ENCODE measurements at regions not wholly inside any gene's neighbourhood (a gene's known extent, or its start where the extent isn't known, plus 50 kb on each side); places are given as distances from the start of the nearest gene placed in this dataset.

DNA sequence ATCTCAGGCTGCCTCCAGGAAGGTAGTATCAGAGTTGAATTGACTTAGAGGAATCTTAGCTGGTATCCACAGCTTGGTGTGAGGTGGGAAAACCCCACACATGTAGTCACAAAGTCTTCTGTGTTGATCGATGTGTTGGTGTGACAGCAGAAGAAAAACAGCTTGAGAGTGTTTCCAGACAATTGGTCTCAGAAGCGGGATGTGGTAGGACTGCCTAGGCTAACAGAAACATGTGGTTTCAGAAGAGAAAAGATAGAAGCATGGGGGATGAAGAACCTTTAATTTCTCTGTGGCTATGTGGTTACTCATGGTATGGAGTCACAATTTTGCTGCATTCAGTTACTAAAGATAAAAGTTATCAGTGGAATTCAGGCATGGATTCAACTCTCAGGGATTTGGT lies 134.7 kb upstream of the SLITRK5 start:
- TF ChIP-seq, protein P1, sequence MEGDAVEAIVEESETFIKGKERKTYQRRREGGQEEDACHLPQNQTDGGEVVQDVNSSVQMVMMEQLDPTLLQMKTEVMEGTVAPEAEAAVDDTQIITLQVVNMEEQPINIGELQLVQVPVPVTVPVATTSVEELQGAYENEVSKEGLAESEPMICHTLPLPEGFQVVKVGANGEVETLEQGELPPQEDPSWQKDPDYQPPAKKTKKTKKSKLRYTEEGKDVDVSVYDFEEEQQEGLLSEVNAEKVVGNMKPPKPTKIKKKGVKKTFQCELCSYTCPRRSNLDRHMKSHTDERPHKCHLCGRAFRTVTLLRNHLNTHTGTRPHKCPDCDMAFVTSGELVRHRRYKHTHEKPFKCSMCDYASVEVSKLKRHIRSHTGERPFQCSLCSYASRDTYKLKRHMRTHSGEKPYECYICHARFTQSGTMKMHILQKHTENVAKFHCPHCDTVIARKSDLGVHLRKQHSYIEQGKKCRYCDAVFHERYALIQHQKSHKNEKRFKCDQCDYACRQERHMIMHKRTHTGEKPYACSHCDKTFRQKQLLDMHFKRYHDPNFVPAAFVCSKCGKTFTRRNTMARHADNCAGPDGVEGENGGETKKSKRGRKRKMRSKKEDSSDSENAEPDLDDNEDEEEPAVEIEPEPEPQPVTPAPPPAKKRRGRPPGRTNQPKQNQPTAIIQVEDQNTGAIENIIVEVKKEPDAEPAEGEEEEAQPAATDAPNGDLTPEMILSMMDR (IDR thresholded peaks at IDR 0.05), result no peak
- TF ChIP-seq JAZF1 (CRISPR knock-in tag; IDR thresholded peaks at IDR 0.05) (no peak), ZNF232 (CRISPR knock-in tag; IDR thresholded peaks at IDR 0.05) (no peak), FOXJ3 (CRISPR knock-in tag; IDR thresholded peaks at IDR 0.05; ENCODE audit: borderline replicate concordance) (no peak), CREM (CRISPR knock-in tag; IDR thresholded peaks at IDR 0.05) (no peak), SMAD3 (CRISPR knock-in tag; IDR thresholded peaks at IDR 0.05; ENCODE audit: borderline replicate concordance) (no peak)
- TF ChIP-seq, protein P2, sequence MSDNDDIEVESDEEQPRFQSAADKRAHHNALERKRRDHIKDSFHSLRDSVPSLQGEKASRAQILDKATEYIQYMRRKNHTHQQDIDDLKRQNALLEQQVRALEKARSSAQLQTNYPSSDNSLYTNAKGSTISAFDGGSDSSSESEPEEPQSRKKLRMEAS (CRISPR knock-in tag; IDR thresholded peaks at IDR 0.05), result no peak
- TF ChIP-seq, protein P3, sequence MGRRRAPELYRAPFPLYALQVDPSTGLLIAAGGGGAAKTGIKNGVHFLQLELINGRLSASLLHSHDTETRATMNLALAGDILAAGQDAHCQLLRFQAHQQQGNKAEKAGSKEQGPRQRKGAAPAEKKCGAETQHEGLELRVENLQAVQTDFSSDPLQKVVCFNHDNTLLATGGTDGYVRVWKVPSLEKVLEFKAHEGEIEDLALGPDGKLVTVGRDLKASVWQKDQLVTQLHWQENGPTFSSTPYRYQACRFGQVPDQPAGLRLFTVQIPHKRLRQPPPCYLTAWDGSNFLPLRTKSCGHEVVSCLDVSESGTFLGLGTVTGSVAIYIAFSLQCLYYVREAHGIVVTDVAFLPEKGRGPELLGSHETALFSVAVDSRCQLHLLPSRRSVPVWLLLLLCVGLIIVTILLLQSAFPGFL (CRISPR knock-in tag; IDR thresholded peaks at IDR 0.05; ENCODE audit: borderline replicate concordance), result no peak

Measured in WTC11 (cell line).